Activated CD4-positive, CD25-positive, alpha-beta regulatory T cell (primary cell): ENCODE measurements at regions not wholly inside any gene's neighbourhood (a gene's known extent, or its start where the extent isn't known, plus 50 kb on each side); places are given as distances from the start of the nearest gene placed in this dataset.
"Not testable (repeated sequence)": the region's sequence is repeated elsewhere in the genome, so short reads cannot be mapped to it uniquely, and the experiment has no call there.

ENCODE experiments used
- DNase-seq, 4 experiments: peaks; one replicate each; lab custom pipeline; 2025; lab: John Stamatoyannopoulos, UW

DNA sequence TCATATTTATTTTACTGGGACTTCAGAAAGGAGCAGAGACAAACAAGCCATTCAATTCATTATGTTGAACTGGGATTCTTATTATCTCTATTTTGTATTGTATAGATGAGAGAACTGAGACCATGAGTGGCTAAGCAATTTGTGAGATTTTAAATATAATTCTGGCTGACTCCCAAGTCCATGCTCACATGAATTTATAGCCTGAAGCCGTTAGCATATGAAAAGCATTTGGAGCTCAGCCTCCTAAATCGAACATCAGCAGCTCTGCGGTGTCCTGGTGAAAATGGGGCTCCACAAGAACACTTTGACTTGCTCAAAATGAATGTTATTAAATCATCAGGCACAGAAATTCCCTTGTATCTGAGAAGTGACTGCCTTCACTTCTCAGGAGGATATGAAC is 96.8 kb upstream of the DPT start:
- DNase-seq: no peak

DNA sequence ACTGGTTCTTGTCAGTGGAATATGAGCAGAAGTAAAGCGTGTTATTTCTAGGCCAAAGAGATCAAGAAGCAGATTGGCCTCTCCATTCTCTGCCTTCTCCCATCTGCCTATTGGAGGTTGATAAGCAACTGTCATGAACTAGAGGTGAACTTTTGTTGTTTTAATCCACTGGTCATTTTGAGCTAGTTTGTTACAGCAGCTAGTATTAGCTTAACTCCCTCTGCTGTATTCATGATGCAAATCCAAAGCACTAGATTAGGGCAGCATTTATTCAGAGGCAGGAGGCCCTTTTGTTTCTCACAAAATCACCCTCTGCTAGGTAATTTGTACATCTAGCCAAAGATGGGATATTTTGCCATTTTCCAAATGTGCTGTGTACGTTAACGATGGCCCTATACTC is 97.3 kb upstream of the DPT start:
- no peak for DNase-seq

DNA sequence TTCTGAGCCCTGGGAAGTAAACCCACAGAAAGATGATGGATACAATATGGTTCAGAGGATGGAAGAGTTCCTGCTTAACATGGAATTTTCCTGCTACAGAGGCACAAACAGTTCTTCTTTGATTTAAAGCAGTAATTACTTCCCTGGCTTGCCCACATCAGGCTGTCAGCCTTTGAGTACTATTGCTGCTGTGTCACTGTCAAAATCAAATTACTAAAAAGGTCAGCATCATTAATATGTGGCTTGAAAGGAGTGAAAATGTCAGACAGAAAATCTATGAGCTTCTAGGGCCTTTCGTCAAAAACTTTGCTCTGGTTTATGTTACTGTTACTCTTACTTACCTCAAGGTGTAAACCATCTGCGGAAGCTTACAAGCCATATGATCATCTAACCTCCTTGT is 98.6 kb upstream of the DPT start:
- DNase-seq: no peak

DNA sequence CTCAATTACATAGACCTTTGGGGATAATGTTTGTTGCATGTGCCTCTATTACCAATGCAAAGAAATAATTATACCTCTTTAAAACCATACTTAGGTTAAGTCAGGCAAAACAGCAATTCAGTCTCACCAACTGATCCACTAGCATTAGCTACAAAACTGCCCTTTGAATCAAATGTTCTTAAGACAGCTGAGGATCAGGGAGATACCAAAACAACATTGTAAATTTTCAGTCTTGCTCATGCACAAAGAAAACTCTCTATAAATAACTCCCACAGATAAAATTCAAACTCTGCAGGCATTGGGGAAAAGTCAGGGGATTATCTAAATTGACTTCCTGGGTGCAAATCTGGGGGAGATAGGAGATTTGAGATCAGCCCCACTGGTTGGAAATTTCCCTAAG is 100.9 kb upstream of the DPT start:
- DNase-seq: no peak

DNA sequence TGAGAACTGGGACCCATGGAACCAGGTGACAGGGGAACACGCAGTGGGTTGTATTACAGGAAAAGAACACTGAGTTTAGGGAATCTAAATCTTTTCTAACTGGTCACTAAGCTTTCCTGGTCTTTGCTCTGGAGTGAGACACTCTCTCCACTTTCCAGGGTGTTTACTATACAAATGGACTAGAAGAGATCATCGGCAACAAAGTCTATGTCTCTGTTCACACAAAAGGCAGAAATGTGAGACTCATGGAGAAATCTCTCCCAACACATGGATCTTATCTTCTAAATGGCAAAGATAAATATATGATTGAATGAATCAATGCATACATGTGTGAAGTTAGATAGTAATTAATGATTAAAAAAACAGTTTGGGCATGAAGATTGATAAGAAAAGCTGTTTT is 101.6 kb upstream of the DPT start:
- DNase-seq: no peak

DNA sequence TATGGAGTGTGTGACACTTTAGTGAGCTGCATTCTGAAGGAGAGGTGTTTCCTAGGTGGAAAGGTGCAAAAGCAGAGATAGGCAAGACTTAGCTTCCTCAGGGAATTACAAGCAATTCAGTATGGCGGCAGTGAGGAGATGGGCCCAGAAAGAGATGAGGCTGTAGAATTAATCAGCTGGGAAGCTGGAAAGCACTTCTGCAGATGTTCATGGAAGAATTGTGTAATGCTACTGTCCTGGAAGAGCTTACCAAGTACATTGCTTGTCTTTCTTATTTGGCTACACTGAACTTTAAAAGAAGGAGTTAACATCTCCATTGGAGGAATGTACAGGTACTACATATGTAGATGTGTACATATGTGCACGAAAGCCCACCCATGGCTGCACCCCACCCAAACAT is 103.7 kb upstream of the DPT start:
- no peak for DNase-seq

DNA sequence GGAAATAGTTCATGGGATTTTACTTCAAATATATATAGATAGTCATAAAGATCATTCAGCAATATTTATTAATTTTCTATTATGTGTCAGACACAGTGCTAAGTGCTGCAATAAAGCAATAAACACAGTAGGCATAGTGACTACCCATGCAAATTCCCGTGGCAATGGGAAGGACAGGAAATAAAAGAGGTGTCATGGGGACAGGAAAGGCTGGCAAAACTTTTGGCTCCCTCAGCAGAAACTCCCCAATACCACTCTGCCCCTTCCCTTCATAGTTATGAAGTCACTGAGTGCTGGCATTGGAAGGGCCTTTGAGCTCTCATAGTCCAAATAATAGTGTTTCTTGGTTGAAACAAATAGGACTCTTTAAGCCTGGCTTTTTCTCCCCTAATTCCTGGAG is 104.4 kb upstream of the DPT start:
- no peak for DNase-seq

DNA sequence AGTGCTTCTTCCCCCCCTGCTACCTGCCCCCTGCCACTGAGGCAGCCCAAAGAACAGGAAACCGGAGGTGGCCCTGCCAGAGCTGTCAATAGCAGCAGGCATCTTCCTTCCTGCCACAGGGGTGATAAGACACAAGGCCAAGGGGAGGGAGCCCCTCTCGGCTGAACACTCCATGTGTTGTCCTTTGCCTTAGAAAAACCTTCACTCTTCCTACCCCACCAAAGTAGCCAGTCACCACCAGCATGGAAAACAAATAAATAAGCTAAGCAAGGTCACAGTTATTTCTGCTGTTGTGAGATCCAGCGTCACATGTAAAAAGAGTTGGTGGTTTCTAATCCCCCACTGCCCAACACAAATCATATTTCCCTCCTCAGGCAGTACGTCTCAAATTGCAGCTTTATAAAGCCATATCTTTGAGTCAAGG is 104.8 kb upstream of the DPT start:
- no peak for DNase-seq

DNA sequence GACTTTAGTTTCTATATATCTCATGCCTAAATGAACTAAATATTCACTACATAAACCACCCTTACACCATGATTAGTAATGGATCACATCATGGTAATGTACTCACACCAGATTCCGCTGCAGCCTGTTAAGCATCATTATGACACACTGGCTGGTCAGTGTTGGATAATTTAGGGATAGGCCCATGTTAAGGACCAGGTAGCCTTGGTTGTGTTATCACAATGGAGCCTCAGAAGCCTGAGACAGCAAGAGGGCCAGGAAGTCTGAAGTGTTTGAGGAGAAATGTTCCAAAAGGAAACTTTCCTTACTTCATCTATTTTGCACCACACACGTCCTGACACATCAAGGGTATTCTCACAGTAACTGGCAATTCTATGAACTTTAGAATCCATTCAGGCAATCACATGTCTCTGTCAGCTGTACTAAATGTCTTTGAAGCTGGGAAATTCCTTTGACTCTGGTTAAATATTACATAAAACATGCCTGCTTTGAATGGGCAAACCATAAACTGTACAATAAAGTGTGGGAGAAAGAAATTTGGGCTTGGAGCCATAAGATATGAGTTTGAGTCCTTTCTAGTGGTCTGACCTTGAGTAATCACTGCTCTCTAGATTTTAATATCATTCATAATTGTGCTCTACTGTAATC is 105.3 kb upstream of the DPT start:
- no peak for DNase-seq

DNA sequence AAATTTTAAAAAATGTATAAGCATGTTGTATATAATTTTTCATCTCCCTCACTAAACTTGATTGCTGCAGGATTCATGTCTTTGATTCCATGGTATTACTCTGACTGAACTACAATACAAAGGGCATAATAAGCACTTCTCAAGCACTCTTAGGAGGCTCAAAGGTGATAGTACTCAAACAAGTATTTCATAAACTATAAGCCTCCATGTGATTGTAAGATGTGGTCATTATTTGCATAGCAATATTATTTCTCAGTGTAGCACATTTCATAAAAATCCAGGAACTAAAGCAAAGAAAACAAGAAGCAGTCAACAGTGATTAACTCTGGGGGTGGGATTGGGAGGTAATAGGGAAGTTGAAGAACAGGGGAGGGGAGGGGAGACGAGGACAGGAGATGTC is 106.2 kb upstream of the DPT start:
- no peak for DNase-seq

DNA sequence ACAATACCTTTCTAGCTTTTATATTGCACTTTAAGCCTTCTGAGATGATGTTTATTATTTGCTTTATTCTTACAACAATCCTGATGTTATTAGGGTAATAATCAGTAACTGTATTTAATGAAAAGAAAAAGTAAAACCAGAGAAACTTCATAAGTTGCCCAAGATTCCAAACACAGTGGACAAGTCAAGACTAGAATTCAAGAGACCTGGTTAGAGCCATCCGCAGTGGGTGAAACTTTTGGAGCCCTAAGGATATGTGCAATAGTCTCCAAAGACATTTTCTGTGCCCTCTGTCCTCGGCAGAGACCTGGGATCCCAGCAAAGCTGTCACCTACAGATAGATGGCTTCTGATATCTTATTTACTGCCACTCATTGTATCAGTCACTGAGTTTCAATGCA is 106.8 kb upstream of the DPT start:
- DNase-seq: no peak

DNA sequence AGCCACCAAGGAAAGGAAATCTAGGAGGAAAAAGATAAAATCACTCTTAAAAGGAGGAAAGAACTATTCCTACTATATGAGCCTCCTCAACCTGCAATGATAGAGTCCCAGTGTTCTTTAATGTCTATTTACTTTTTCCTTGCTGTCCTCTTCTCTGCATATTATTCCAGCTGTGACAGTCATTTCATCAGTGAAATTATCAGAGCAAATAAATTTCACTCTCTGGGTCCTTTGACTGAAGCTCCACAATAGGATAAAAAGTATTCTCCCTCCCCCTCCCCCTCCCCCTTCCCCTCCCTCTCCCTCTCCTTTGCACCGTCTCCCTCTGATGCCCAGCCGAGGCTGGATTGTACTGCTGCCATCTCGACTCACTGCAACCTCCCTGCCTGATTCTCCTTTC is 107.5 kb upstream of the DPT start:
- no peak for DNase-seq

DNA sequence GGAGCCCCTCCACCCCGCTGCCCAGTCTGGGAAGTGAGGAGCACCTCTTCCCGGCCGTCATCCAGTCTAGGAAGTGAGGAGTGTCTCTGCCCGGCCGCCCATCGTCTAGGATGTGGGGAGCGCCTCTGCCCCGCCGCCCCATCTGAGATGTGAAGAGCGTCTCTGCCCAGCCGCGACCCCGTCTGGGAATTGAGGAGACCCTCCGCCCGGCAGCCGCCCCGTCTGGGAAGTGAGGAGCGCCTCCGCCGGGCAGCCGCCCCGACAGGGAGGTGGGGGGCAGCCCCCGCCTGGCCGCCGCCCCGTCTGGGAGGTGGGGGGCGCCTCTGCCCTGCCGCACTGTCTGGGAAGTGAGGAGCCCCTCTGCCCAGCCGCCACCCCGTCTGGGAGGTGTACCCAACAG is 108.2 kb upstream of the DPT start:
- DNase-seq: not testable (repeated sequence)

DNA sequence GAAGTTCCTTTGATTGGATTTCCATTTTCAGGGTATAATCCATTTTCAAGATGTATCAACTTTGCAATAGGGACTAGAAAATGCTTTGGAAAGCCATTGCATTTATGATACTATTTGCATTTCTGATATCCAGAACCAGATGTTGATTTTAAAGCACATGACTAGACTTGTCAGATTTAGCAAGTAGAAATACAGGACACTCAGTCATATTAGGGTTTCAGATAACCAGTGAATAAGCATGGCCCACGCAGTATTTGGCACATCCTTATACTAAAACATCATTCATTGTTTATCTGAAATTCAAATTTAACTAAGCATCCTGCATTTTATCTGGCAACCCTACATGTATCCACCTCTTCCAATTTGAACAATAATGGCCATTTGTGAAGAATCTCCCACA is 113.3 kb upstream of the DPT start:
- DNase-seq: no peak

DNA sequence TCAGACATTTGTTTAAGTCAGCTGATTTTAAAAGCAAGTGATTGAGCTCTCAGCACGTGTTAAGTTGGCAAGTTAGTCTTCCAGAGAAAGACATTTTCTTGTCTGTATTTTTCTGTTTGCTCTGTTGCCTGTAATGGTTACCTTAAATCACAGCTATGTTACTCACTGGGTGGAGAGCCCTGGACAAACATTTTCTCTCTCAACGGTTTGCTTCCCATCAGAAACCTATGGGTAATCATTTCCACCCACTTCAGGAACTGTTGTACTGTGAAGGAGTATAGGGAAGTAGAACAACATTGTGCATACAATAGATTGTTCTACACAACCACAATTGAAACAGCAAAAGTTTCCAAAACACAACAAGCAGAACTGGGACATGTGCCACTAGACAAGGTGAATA is 113.9 kb upstream of the DPT start:
- DNase-seq: no peak

DNA sequence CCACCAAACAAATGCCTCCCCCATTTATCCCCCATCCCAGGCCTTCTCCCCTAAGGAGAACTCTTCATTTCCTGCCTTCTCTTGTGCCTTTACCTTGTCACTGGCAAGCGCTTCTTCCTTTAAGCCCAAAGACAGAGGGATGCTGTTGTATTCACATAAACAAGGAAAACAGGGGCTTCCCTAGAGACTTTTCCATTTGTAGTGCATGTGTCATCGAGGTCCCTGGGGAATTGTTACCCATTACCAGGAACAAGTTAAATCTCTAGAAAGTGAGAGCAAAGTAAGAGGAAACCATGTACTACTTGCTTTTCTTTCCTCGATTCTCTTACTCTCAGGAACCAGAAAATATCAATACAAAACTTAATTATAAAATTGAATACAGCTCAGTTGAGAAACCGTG is 114.4 kb upstream of the DPT start:
- no peak for DNase-seq

DNA sequence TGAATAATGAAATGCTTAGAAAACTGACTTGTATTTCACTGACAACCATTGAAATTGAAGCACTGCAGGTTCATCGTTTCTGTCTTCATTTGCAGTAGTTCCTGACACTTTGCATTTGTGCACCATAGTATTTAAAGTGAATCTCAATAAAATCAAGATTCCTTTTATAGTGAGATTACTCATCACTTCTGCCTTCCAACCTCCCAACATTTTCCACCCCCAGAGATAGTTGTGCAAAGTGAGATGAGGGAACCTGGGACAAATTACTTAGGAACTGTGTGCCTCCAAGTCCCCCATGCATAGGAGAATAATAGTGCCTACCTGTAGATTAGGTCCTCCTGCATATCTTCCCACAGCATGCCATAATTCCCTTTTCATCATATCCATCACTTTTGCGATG is 114.9 kb upstream of the DPT start:
- DNase-seq: no peak

DNA sequence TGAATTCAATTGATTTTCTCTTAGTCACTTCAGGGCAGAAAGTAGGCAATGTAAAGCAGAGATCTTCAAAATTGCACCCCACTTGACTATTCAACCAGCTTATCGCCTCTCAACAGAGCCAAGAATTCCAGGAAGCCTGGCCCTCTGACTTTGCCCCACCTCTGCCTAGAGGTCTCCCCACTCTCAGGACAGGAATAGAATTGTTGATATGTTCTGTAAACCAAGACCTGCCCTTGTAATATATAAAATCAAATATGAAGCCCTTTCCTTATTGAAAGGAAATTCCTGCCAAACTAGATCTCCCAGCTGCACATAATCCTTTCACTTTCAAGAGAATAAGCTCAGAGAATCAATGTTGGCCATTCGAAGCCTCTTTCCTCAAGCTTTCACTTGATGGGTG is 116.1 kb upstream of the DPT start:
- DNase-seq: no peak

DNA sequence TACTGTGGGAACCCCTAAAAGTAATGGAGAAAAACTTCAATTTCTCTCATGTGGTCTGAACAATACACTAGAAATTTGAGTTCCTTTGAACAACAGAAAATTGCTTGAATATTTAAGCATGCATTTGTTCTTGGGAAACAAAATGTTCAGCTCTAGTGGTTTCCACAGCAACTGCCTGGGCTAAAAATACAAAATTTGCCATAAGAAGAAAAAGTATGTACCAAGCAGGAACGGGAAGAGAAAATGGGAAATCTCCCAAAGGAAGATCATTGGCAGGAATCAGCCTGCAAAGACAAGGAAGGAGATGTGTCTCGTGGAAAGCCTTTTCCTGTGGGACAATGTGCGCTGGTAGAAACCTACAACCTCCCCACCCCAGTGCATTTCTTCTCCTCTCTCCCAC is 119.0 kb upstream of the DPT start:
- no peak for DNase-seq

DNA sequence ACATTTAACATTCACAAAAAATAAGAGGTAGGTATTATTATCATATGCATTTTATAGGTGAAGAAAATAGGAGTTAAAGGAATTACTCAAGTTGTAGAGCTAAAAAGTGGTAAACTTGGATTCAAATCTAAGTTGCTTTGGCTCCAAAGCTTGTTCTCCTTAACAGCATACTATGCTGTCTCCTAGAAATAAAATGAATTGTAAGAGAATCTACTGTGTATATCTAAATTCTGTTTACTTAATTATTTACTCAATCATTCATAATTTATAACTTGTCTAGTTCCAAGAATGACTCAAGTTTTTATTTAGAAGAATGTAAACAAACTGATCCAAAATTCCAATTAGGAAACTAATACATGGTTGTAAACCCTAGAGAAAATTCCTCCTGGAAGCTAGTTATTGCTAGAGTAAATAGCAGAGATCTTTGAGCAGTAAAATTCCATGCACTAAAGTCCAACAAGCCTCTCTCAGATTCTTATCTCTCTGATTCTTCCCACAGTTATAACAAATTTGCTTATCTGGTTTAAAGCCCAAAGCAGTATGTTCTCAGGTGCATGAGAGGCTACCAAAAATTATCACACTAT is 132.5 kb upstream of the DPT start:
- no peak for DNase-seq

DNA sequence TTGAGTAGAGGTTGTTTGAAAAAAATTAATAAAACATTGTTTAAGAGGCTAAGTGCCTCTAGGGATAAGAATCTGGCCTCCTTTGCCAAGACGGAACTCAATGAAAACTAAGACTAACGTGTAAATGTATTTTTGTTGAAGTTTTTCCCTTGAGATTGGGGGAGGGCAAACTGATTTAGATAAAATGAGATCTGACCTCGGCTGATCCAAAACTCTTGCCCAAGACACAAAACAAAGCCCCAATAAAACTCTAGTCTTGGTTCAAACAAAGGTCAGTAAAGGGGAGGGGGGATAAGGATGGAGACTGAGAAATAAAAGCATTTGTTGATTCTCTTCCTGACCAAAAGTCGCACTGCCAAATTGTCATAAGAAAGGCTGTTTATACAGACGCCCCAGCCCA is 134.8 kb upstream of the DPT start:
- DNase-seq: no peak

DNA sequence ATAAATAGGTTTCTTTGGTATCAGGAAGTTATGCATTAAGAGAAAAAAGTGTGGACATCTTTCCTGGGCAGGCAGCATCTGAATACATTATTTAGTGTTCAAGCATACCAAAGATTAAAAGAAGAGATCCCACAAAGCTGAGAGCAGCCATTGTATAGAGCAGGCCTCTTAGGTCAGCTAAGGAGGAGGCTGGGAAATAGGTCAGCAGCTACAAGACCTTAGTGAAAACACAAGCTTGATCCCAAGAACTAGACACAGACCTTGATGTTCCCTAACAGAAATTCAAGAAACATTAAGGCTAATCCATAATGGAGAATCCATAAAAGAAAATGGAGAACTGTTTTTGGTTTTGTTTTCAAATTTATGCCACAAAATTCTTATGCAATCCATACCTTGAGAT is 135.3 kb upstream of the DPT start:
- no peak for DNase-seq

DNA sequence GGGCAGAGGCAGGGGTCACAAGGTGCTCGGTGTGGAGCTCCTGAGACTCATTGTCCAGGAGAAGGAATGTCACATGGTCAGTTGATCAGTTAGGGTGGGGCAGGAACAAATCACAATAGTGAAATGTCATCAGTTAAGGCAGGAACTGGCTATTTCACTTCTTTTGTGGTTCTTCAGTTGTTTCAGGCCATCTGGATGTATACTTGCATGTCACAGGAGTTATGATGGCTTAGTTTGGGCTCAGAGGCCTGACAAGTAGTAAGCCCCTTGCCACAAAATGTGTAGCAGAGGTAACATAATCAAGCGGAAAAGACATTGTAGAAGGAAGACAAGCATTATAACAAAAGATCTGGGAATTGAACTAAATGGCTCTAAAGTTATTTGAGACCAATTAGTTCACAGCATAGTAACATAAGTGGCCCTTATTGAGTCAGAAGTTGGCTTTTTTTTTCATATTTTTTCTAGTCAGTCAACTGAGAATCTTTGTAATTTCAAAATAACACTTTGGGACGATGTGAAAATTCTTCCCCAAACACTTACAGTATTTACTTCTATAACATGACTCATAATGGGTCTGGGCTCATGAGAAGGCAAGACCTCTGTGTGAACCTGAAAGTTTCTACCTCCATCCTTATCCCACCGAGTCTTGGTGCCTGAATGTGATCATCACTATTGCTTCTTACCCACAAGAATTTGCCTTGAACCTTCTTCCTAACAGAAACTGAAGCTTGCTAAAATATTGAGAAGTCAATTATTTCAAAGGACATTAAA is 137.0 kb upstream of the DPT start:
- DNase-seq: no peak
